ENCODE measurements at regions not wholly inside any gene's neighbourhood (a gene's known extent, or its start where the extent isn't known, plus 50 kb on each side); places are given as distances from the start of the nearest gene placed in this dataset.
"Not testable (repeated sequence)": the region's sequence is repeated elsewhere in the genome, so short reads cannot be mapped to it uniquely, and the experiment has no call there.

DNA sequence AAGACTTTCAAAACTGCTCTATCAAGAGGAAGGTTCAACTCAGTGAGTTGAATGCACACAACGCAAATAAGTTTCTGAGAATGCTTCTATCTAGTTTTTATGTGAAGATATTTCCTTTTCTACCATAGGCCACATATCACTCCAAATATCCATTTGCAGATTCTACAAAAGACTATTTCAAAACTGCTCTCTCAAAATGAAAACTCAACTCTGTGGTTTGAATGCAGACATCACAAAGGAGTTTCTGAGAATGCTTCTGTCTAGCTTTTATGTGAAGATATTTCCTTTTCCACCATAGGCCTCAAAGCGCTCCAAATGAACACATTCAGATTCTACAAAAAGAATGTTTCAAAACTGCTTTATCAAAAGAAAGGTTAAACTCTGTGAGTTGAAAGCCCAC is 1093.1 kb upstream of the DEFB115 start:
- DNase-seq (ENCODE audit: low read depth): not testable (repeated sequence)

- DNase-seq (ENCODE audit: low read depth): no peak
Observed at GRCh38 chr20:30167540-30167939, 1089.9 kb upstream of the DEFB115 start.

- no peak for DNase-seq (ENCODE audit: low read depth)
Observed at GRCh38 chr20:30168025-30168799, 1089.3 kb upstream of the DEFB115 start.

DNA sequence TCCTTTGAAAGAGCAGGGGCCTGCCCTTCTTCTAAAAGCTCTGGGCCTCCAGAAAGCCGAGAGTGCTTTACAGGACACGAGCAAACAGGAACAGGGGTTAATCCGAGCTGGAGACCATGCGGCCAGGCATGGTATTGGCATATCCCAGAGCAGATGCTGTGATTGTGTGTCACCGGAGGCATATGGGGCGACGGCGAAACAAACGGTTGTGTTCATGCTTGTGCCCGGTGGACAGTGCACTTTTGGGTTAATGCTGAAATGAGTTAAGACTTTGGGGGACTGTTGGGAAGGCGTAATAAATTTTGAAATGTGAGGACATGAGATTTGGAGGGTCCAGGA is 1088.7 kb upstream of the DEFB115 start:
- DNase-seq (ENCODE audit: low read depth): no peak

DNA sequence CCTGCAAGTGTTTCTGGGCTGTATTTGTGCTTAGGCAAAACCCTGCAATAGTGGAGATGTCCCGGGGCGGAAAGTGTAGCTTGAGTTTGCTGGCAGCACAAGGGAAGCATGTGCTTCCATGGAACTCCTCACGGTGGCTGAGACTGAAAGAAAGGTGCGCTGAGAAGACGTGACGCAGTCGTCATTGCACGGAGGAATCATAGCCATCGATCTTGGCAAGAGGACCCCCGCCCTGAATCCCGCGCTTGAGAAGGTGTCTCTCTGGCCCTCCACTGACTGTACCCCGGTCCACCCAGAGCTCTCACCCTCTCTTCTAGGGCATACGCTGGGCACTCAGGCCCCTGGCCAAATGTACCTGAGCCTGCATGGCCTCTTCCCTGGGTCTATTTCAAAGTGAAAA is 1081.8 kb upstream of the DEFB115 start:
- DNase-seq (ENCODE audit: low read depth): no peak

GRCh38 chr20:30183124-30183523 is 1074.3 kb upstream of the DEFB115 start:
- not testable (repeated sequence) for DNase-seq (ENCODE audit: low read depth)

DNA sequence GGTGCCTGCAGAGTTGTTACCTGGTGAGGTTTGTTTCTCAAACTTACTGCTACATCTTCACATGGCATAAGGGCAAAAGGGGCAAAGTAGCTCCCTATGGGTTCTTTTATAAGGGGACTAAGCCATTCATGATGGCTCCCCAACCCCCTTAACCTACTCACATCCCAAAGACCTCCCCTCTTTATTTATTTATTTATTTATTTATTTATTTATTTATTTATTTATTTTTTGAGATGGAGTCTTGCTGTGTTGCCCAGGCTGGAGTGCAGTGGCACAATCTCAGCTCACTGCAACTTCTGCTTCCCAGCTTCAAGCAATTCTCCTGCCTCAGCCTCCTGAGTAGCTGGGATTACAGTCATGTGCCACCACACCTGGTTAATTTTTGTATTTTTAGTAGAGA is 1065.7 kb upstream of the DEFB115 start:
- DNase-seq (ENCODE audit: low read depth): not testable (repeated sequence)

DNA sequence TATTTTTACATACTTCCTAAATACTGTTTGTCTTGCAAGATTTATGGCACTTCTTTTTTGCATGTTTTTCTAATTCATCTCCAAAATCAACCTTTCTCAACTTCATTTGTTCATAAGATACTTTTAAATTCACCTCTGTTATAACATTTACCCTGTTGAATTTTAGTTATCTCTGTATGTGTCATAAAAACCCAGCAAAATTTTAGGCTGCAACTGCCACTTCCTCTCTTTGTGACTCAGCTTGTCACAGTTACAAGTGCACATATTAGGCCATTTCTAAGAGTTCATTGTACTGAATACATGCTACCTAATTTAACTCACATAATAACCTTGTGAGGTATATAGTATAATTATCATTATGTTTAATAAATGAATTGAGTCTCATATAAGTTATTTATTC is 1023.0 kb upstream of the DEFB115 start:
- DNase-seq (ENCODE audit: low read depth): not testable (repeated sequence)

DNA sequence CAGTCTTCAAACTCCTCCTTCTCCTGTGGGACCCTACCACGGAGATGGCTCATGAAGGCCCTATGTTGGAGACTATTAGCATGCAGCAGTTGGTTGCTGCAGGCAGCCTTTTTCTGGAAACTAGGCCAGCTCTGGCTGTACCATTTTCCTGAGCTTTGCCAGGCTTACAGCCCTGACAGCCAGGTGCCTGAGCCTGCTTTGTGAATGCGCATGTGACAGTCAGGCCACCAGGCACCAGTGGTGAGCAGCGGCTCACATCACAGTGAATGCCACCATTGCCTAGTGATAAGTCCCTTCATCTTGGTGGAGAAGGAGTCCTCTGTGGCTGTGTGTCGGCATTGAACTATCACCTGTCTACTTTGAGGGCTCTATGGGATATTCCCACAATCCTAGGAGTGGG is 982.4 kb upstream of the DEFB115 start:
- DNase-seq (ENCODE audit: low read depth): not testable (repeated sequence)

DNA sequence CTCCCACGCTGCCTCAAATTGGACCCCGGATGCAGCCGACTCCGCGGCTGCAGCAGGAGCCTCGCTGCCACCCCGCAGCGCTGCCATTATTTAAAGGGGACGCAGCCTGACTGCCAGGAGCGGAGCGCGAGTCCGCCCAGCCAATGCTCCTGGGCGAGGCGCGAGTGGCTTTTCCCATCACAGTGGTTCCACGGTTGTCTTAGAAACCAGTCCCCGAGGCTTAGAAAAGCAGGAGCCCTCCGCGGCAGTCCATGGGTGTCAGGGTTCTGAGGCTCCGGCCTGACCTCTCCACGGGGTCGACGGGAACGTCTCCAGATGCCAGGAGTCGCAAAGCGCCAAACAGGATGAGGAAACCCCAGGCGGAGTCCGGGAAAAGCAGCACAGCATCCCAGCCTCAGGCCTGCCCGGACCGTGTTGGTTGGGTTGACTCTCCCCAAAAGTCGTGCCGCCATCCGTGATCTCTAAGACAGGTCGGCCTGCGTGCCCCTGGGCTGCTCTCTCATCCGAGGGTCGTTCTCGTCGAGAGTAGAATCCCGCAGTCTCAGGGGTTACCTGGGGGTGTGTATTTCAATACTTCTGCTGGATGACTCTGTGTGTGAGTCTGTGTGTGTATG is 975.8 kb upstream of the DEFB115 start:
- DNase-seq (ENCODE audit: low read depth): no peak

DNA sequence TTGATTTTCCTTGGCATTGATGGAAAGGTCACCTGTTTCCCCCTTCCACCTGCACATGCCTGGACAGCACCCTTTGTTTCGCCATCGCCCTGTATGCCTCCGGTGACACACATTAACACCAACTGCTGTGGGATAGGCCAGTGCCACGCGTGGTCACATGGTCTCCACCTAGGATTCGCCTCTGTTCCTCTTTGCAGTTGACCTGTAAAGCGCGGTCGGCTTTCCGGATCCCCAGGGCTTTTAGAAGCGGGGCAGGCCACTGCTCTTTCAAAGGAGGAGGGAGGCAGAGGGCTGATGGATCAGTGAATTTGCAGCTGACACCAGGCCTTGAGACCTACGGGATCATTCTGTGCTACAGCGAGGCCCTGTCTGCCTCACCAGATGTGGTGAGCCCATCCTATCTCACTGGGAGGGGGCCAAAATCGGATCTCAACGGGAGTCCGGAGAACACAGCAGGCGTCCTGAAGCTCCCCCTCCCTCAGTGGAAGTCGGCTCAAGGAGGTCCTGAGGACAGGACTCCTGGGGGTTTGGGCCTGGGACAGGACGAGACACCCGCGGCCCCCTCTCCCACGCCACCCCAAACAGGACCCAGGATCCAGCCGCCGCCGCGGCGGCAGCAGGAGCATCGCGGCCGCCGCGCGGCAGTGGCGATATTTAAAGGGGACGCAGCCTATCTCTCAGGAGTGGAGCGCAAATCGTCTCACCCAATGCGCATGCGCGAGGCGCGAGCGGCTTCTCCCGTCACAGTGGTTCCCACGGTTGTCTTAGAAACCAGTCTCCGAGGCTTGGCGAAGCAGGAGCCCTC is 973.8 kb upstream of the DEFB115 start:
- DNase-seq (ENCODE audit: low read depth): not testable (repeated sequence)

- DNase-seq (ENCODE audit: low read depth): no peak
Observed at GRCh38 chr20:30284281-30284905, 973.1 kb upstream of the DEFB115 start.

DNA sequence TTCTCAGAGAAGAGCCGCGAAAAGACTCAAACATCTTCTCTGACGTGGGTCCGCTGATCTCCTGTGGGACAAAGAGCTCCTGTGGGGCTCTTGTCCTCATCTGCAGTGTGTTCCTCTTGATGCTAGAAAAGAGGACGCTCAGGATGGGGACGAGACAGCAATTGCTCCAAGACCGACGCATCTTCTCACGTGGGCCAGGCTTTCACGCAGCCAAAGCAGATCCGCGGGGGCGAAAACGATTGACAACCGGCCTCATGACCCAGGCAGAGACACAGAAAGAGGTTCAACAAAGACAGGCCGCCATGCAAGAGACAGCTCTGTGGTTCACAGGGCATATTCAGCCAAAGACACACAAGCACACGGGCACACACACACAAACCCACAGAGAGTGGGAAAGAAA is 971.8 kb upstream of the DEFB115 start:
- no peak for DNase-seq (ENCODE audit: low read depth)

- DNase-seq (ENCODE audit: low read depth): no peak
Observed at GRCh38 chr20:30286157-30286556, 971.3 kb upstream of the DEFB115 start.

DNA sequence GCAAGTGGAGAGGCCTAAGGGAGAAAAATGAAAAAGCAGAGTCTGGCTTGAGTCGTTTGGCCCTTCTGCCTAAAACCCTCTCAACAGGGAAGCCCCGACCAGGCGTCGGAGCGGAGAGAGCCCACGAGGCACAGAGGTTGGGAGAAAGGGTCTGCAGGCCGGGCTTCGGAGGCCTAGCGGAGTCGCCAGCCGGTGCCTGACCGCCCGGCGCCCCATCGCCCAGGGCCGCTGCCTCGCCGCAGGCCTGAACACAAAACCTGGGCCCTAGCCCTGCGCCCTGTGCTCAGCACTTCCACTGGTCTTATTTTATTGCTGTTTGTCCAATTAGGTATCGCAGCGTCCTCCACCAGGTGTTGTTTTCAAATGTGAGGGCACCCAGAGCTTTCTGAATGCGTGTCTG is 970.0 kb upstream of the DEFB115 start:
- not testable (repeated sequence) for DNase-seq (ENCODE audit: low read depth)

- DNase-seq (ENCODE audit: low read depth): peak; percentile 40
Observed at GRCh38 chr20:30288346-30288745, 969.1 kb upstream of the DEFB115 start.

GRCh38 chr20:30289049-30289448 is 968.4 kb upstream of the DEFB115 start:
- peak; percentile 41 for DNase-seq (ENCODE audit: low read depth)

GRCh38 chr20:30289711-30290141 is 967.7 kb upstream of the DEFB115 start:
- DNase-seq (ENCODE audit: low read depth): peak; percentile 47

DNA sequence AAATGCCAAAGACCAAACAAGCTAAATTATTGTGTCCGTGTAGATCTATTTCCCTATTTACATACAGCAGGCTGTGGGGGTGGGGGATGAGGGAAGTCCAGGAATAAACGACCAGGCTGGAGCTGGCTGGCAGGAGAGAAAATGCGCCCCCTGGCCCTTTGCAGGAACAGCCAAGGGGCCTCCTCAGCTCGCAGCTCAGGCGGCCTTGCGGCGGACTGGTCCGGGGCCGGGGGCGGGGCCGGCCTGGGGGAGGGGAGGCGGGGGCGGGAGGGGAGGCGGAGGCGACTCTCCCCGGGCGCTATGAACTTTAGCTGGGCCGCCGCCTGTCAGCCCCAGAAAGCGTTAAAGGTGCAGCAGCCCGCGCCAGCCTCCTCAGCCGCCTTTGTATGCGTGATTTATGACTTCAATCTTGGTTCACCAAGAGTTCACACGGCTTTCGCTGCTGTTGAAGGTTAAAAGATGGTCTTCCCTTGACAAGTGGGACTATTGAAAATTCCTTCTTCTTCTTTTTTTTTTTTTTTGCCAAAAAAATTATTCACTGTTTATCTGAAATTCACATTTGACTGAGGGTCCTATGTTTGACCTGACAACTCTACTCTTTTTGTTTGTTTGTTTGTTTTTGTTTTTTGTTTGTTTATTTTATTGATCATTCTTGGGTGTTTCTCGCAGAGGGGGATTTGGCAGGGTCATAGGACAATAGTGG is 967.0 kb upstream of the DEFB115 start:
- DNase-seq (ENCODE audit: low read depth): peak; percentile 61

- not testable (repeated sequence) for DNase-seq (ENCODE audit: low read depth)
Observed at GRCh38 chr20:30291064-30291379, 966.4 kb upstream of the DEFB115 start.

- not testable (repeated sequence) for DNase-seq (ENCODE audit: low read depth)
Observed at GRCh38 chr20:30291686-30292085, 965.8 kb upstream of the DEFB115 start.

GRCh38 chr20:30295396-30295795 is 962.1 kb upstream of the DEFB115 start:
- DNase-seq (ENCODE audit: low read depth): not testable (repeated sequence)

All from RPMI7951 (cell line).